ENCODE measurements at regions not wholly inside any gene's neighbourhood (a gene's known extent, or its start where the extent isn't known, plus 50 kb on each side); places are given as distances from the start of the nearest gene placed in this dataset.

DNA sequence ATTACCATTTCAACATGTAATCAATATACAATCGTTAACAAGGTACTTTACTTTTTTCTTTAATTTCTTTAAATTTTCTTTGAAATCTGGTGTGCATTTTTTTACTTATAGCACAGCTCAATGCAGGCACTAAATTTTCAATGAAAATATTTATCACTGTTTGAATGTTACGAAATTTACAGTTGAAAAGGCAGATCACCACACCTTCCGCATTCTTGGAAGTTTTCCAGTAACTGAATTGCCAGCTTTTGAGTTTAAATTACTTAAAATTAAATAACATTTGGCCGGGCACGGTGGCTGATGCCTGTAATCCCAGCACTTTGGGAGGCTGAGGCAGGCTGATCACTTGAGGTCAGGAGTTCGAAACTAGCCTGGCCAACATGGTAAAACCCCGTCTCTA is 309.9 kb downstream of the BMP7 start:
- Histone ChIP-seq H3K27me3 (ENCODE audit: control insufficient read depth, insufficient read depth, low read length, poor library complexity, severe bottlenecking) (peaks cover 38% of the 10 kb centered on the region), H3K36me3 (ENCODE audit: control insufficient read depth, insufficient read depth, low read length) (no peaks in the 10 kb centered on the region), H3K9me3 (ENCODE audit: control insufficient read depth, low read length) (no peaks in the 10 kb centered on the region), H3K9ac (ENCODE audit: extremely low read depth, low read length, poor library complexity, severe bottlenecking) (no peak overlapping the region), H3K27ac (ENCODE audit: low read depth, low read length) (no peak overlapping the region), H3K4me3 (ENCODE audit: low read length) (no peak overlapping the region), H3K4me1 (ENCODE audit: control insufficient read depth, insufficient read depth, low read length) (no peaks in the 10 kb centered on the region)
- Mint-ChIP-seq H3K27ac (no peak overlapping the region), H3K27me3 (ENCODE audit: insufficient read depth) (peaks cover 38% of the 10 kb centered on the region), H3K4me1 (peaks cover 2% of the 10 kb centered on the region), H3K4me3 (no peak overlapping the region), H3K9me3 (no peaks in the 10 kb centered on the region), H3K36me3 (ENCODE audit: low read depth) (no peaks in the 10 kb centered on the region)
- TF ChIP-seq, protein P1, sequence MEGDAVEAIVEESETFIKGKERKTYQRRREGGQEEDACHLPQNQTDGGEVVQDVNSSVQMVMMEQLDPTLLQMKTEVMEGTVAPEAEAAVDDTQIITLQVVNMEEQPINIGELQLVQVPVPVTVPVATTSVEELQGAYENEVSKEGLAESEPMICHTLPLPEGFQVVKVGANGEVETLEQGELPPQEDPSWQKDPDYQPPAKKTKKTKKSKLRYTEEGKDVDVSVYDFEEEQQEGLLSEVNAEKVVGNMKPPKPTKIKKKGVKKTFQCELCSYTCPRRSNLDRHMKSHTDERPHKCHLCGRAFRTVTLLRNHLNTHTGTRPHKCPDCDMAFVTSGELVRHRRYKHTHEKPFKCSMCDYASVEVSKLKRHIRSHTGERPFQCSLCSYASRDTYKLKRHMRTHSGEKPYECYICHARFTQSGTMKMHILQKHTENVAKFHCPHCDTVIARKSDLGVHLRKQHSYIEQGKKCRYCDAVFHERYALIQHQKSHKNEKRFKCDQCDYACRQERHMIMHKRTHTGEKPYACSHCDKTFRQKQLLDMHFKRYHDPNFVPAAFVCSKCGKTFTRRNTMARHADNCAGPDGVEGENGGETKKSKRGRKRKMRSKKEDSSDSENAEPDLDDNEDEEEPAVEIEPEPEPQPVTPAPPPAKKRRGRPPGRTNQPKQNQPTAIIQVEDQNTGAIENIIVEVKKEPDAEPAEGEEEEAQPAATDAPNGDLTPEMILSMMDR (conservative IDR thresholded peaks at IDR 0.05), result no peak
- WGBS, 2 experiments (ENCODE audit: insufficient coverage in 1 of 2, insufficient read length in 1 of 2), result 92 to 100% methylated on average over 3 to 7 of the region's 7 CpGs
- DNase-seq, result no peak

DNA sequence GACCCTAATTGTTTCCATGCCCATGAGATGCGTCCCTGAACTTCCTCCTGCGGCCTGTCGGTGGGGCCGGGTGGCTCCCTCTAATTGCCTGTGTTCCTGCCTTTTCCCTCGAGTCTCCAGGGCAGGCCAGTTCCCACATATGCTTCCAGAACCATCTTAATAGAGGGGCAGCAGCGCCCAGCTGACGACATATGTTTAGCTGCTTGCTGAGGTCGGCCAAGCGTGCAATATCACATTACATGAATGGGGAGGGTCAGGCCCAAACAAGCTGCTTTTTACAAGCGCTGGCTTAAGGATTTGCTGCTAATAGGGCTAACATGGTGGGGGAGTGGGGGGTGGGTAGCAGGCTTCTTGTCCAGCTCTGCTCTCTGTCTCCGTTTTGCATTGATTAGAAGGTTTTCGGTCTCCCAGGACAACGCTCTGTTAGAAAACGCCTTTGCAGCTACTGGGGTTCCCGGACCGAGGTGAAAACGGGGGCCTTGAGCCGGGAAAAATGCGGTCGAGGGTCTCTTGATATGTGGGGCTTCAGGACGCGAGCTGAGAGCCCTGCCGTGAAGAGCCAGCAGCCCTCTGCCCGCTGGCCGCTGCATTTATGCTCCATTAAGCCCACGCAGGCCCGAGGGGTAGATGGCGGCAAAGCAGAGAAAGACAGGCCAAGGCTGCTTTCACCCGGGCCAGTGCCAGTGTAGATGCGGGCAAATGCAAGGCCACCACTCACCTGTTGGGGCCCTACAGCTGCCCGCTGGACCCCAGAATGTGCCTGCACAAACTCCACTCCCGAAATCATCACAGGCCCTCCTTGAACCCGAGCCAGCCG is 308.5 kb downstream of the BMP7 start:
- DNase-seq, result peak; percentile 76
- whole genome bisulfite sequencing, 2 experiments (ENCODE audit: insufficient coverage in 1 of 2, insufficient read length in 1 of 2), result 71 to 82% methylated on average over 24 to 34 of the region's 34 CpGs
- H3K36me3 ChIP-seq (ENCODE audit: control insufficient read depth, insufficient read depth, low read length), result no peaks in the 10 kb centered on the region
- peaks cover 39% of the 10 kb centered on the region for H3K27me3 Mint-ChIP-seq (ENCODE audit: insufficient read depth)
- H3K9me3 ChIP-seq (ENCODE audit: control insufficient read depth, low read length), result no peaks in the 10 kb centered on the region
- no peaks in the 10 kb centered on the region for H3K4me1 ChIP-seq (ENCODE audit: control insufficient read depth, insufficient read depth, low read length)
- no peak overlapping the region for H3K27ac Mint-ChIP-seq
- peaks cover 45% of the 10 kb centered on the region for H3K27me3 ChIP-seq (ENCODE audit: control insufficient read depth, insufficient read depth, low read length, poor library complexity, severe bottlenecking)
- no peak overlapping the region for H3K4me3 Mint-ChIP-seq
- no peak overlapping the region for H3K9ac ChIP-seq (ENCODE audit: extremely low read depth, low read length, poor library complexity, severe bottlenecking)
- H3K4me3 ChIP-seq (ENCODE audit: low read length), result no peak overlapping the region
- TF ChIP-seq, protein P1 (conservative IDR thresholded peaks at IDR 0.05), result peak; percentile 51
- H3K27ac ChIP-seq (ENCODE audit: low read depth, low read length), result peak overlapping the region; percentile 73
- peaks cover 2% of the 10 kb centered on the region for H3K4me1 Mint-ChIP-seq
- no peaks in the 10 kb centered on the region for H3K9me3 Mint-ChIP-seq
- H3K36me3 Mint-ChIP-seq (ENCODE audit: low read depth), result no peaks in the 10 kb centered on the region

DNA sequence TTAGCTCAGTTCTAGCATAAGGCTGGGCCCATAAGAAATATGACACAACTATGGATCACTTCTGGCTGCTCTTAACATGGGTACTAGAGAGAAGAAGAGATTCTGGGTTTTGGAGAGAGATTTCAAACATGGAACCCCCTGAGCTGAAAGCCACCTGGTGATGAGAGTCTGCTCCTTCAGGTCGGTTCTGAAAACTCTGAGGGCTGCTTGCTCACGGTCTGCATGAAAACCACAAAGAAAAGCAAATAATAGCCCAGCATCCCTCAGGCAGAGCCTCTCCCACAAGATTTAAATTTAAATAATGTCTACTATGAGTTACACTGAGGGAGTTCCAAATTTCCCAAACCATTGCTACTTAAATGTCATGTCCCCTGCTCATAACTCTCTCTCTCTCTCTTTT is 301.5 kb downstream of the BMP7 start:
- no peaks in the 10 kb centered on the region for H3K36me3 Mint-ChIP-seq (ENCODE audit: low read depth)
- no peak overlapping the region for H3K4me3 Mint-ChIP-seq
- DNase-seq, result no peak
- peaks cover 88% of the 10 kb centered on the region for H3K27me3 ChIP-seq (ENCODE audit: control insufficient read depth, insufficient read depth, low read length, poor library complexity, severe bottlenecking)
- H3K27me3 Mint-ChIP-seq (ENCODE audit: insufficient read depth), result peaks cover 66% of the 10 kb centered on the region
- no peak overlapping the region for H3K27ac Mint-ChIP-seq
- no peak overlapping the region for H3K27ac ChIP-seq (ENCODE audit: low read depth, low read length)
- H3K36me3 ChIP-seq (ENCODE audit: control insufficient read depth, insufficient read depth, low read length), result no peaks in the 10 kb centered on the region
- no peak overlapping the region for H3K9ac ChIP-seq (ENCODE audit: extremely low read depth, low read length, poor library complexity, severe bottlenecking)
- no peaks in the 10 kb centered on the region for H3K4me1 ChIP-seq (ENCODE audit: control insufficient read depth, insufficient read depth, low read length)
- no peak overlapping the region for H3K4me3 ChIP-seq (ENCODE audit: low read length)
- peaks cover 16% of the 10 kb centered on the region for H3K9me3 Mint-ChIP-seq
- peaks cover 5% of the 10 kb centered on the region for H3K4me1 Mint-ChIP-seq
- H3K9me3 ChIP-seq (ENCODE audit: control insufficient read depth, low read length), result peaks cover 15% of the 10 kb centered on the region
- WGBS, 2 experiments (ENCODE audit: insufficient coverage in 1 of 2, insufficient read length in 1 of 2), result 76% methylated on average over 2 of the region's 2 CpGs; no CpG with 5 or more reads in 1 of the 2 experiments
- TF ChIP-seq, protein P1 (conservative IDR thresholded peaks at IDR 0.05), result peak; percentile 49

Data from endodermal cell (in vitro differentiated cells).